ENCODE measurements at regions not wholly inside any gene's neighbourhood (a gene's known extent, or its start where the extent isn't known, plus 50 kb on each side); places are given as distances from the start of the nearest gene placed in this dataset.

- in situ Hi-C loops (cut with MboI; ENCODE audit: low pct_unique_long_range_greater_than_20kb, low sequenced_read_pairs, unreplicated experiment) = no loop called here
- DNase-seq (ENCODE audit: low spot score) = no peak
These were observed 643.9 kb upstream of the SGCG start for GRCh38 chr13:22536851-22537250.

DNA sequence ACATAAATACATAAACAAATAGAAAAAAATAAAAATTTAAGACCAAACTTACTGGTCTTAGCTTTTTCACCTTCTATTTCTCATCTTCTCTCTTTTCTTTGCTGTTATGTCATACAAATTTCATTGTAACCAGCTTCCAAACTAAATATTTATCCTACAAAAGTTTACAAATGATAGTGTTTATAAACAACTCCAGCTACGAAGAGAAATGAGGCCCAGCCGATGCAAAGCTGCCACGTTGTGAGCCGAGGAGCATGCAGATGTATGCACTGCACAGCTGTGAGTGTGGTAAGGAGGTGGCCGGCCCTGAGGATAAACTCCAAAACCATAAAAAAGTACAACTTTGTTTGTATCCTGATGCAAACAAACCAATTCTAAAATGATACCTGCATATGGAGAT is 642.4 kb upstream of the SGCG start:
- in situ Hi-C loops (cut with MboI; ENCODE audit: low pct_unique_long_range_greater_than_20kb, low sequenced_read_pairs, unreplicated experiment) = no loop called here
- no peak for DNase-seq (ENCODE audit: low spot score)
- TF ChIP-seq, protein P1, sequence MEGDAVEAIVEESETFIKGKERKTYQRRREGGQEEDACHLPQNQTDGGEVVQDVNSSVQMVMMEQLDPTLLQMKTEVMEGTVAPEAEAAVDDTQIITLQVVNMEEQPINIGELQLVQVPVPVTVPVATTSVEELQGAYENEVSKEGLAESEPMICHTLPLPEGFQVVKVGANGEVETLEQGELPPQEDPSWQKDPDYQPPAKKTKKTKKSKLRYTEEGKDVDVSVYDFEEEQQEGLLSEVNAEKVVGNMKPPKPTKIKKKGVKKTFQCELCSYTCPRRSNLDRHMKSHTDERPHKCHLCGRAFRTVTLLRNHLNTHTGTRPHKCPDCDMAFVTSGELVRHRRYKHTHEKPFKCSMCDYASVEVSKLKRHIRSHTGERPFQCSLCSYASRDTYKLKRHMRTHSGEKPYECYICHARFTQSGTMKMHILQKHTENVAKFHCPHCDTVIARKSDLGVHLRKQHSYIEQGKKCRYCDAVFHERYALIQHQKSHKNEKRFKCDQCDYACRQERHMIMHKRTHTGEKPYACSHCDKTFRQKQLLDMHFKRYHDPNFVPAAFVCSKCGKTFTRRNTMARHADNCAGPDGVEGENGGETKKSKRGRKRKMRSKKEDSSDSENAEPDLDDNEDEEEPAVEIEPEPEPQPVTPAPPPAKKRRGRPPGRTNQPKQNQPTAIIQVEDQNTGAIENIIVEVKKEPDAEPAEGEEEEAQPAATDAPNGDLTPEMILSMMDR (IDR thresholded peaks at IDR 0.05; ENCODE audit: extremely low read depth, insufficient read depth, missing control alignments) = no peak

More at GRCh38 chr13:22536851-22537250, 643.9 kb upstream of the SGCG start:
- TF ChIP-seq, protein P1 (IDR thresholded peaks at IDR 0.05; ENCODE audit: extremely low read depth, insufficient read depth, missing control alignments) = no peak

DNA sequence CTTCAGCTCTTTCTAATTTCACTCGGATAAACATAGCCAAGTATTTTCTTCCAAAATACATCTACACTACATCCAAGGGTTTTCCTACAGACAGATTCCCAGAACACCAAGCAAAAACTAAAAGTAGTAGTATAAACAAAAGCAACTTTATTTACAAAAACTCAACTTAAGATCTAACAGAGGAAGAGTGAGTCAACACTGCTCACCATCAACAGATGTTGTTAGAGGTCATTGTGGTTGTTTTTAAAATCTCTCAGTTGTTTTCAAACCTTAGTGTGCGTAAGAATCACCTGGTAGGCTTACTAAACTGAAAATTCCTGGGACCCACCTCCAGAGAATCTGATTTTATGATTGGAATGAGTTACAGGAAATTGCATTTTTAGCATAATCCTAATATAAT is 631.7 kb upstream of the SGCG start:
- in situ Hi-C loops (cut with MboI; ENCODE audit: low pct_unique_long_range_greater_than_20kb, low sequenced_read_pairs, unreplicated experiment) = no loop called here
- TF ChIP-seq, protein P1 (IDR thresholded peaks at IDR 0.05; ENCODE audit: extremely low read depth, insufficient read depth, missing control alignments) = no peak
- no peak for DNase-seq (ENCODE audit: low spot score)

GRCh38 chr13:22561581-22561980 is 619.2 kb upstream of the SGCG start:
- TF ChIP-seq, protein P1 (IDR thresholded peaks at IDR 0.05; ENCODE audit: extremely low read depth, insufficient read depth, missing control alignments) = no peak
- no peak for DNase-seq (ENCODE audit: low spot score)
- in situ Hi-C loops (cut with MboI; ENCODE audit: low pct_unique_long_range_greater_than_20kb, low sequenced_read_pairs, unreplicated experiment) = no loop called here

- no peak for DNase-seq (ENCODE audit: low spot score)
- in situ Hi-C loops (cut with MboI; ENCODE audit: low pct_unique_long_range_greater_than_20kb, low sequenced_read_pairs, unreplicated experiment) = no loop called here
- TF ChIP-seq, protein P1 (IDR thresholded peaks at IDR 0.05; ENCODE audit: extremely low read depth, insufficient read depth, missing control alignments) = no peak
These were observed 618.7 kb upstream of the SGCG start for GRCh38 chr13:22562116-22562515.

DNA sequence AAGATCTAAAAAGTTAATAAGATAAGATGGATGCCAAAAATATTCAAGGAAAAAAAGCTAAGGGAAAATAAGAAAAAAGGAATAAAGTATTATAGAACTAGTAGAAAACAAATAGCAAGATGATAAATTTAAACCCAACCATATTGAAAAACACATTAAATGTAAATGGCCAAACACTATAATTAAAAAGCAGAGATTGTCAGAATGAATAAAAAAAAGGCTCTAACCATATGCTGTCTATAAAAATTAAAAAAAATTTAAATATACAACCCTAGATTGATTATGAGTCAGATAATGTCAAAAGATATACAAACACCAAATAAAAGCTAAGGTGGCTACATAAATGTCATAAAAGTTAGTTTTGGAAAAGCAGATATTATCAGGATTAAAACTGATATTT is 617.5 kb upstream of the SGCG start:
- in situ Hi-C loops (cut with MboI; ENCODE audit: low pct_unique_long_range_greater_than_20kb, low sequenced_read_pairs, unreplicated experiment) = no loop called here
- no peak for DNase-seq (ENCODE audit: low spot score)
- TF ChIP-seq, protein P1 (IDR thresholded peaks at IDR 0.05; ENCODE audit: extremely low read depth, insufficient read depth, missing control alignments) = no peak

DNA sequence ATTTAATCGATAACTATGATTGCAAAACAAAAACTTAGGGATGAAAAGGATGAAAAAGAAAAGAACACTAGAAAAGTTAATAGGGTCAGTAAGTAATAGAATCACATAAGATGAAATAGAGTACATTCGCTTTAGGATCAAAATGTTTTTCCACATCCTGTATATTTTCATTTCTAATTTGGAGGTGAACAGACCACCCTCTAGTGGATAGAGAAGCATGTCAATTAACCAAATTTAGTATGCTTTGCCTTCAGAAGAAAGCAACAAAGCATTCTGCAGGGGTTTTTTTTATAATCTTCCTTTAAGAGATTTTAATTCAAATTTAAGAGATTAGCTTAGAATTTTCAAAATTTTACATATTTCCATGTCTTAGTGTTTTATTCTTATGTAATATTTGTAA is 611.0 kb upstream of the SGCG start:
- in situ Hi-C loops (cut with MboI; ENCODE audit: low pct_unique_long_range_greater_than_20kb, low sequenced_read_pairs, unreplicated experiment) = no loop called here
- TF ChIP-seq, protein P1 (IDR thresholded peaks at IDR 0.05; ENCODE audit: extremely low read depth, insufficient read depth, missing control alignments) = no peak
- no peak for DNase-seq (ENCODE audit: low spot score)

All from GM13977 (cell line).